ENCODE measurements at regions not wholly inside any gene's neighbourhood (a gene's known extent, or its start where the extent isn't known, plus 50 kb on each side); places are given as distances from the start of the nearest gene placed in this dataset.

DNA sequence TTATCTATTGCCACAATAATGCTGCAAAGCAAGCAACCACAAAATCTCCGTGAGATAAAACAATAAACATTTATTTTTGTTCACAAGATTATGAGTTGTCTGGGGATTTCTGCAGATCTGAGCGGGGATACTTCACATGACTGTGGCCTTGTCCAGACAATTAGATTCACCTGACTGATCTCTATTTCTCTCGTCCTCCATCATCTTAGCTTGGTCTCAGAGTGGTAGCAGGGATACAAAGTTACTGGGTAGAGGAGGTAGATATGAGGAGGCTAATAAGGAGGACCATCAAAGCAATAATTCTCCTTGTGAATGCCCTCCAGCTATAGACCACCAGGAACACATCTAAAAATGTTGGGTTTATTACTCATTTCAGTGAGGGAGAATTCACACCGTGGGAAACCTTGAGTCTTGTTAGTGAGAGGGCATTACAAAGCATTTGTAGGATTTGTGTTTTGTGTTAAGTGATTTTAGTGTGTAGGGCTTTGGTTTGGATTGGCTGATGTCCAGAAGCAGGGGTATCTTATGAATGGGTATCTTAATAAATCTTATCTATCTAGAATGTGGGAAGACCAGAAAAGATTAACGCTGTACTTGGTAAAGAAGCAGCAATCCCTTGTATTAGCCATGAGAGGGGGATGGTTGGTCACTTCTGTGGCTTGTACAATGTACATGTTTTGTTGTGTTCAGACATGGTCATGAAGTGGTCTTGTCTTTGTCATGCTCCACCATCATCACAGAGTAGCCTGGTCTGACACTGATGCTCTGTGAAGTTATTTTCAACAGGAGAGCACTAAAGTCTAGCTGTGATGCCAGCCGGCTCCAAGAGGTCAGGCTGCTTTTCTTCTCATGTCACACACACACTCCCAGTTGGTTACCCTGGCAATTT is 287.6 kb upstream of the STT3B start:
- no peak overlapping the region for H3K4me3 ChIP-seq (ENCODE audit: low read length)
- no peak for TF ChIP-seq ZNF274 (IDR thresholded peaks at IDR 0.05; ENCODE audit: low read depth, low read length)

- no peak overlapping the region for H3K4me3 ChIP-seq (ENCODE audit: low read length)
- TF ChIP-seq ZNF274 (IDR thresholded peaks at IDR 0.05; ENCODE audit: low read depth, low read length): no peak
These were observed 286.2 kb upstream of the STT3B start for GRCh38 chr3:31246293-31247062.

- H3K4me3 ChIP-seq (ENCODE audit: low read length): no peak overlapping the region
- TF ChIP-seq ZNF274 (IDR thresholded peaks at IDR 0.05; ENCODE audit: low read depth, low read length): no peak
These were observed 285.7 kb upstream of the STT3B start for GRCh38 chr3:31247063-31247447.

DNA sequence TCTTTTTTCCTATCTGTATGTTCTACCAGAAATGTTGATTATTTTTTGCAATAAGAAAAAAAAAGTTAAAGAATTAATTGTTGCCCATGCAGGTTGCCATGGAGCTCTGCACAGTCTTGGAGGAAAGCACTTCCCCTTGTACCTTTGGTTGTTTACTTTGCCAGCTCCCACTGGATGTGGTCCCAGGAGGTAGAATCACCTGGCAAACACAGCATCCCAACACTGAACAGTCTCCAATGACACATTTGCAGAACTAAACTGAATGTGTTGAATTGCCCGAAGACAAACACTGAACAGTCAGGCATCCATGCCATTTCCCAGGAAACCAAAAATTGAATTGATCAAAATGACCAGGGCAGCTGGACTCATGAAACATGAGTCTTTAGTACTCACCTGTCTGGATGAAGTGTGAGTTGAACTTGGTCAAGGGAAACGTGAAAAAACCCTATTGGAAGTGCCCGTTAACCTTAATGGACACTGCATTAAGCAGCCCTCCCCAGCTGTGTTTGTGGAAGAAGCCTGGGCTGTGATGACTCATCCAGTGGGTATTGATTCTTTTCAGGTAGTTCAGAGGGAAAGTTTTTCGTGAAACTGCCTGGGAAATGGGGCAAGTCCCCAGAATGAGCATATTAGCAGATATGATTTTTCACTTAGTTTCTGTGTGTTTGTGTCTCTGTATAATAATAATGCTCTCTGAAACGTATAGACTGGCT is 284.7 kb upstream of the STT3B start:
- peak overlapping the region; percentile 43 for H3K4me3 ChIP-seq (ENCODE audit: low read length)
- no peak for TF ChIP-seq ZNF274 (IDR thresholded peaks at IDR 0.05; ENCODE audit: low read depth, low read length)

DNA sequence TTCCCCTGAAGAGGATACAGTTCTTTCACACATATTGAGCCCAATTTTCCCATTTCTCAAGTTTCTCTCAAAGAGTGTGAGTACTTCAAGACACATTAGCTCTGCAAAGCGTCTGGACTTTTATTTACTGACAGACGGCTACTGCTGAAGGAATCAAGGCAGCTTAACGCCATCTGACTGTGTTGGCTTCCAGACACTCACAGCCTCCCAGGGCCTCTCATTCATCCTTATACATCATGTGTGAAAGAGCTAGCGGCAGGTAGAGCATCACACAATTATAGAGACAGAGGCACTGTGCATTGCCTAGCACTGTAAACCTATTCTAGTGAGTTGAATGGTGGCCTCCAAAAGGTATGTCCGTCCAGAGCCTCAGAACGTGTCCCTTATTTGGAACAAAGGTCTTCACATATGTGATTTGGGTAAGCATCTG is 284.1 kb upstream of the STT3B start:
- peak overlapping the region; percentile 16; the same call in 1 of the 2 replicates for H3K4me3 ChIP-seq (ENCODE audit: low read length)
- no peak for TF ChIP-seq ZNF274 (IDR thresholded peaks at IDR 0.05; ENCODE audit: low read depth, low read length)

DNA sequence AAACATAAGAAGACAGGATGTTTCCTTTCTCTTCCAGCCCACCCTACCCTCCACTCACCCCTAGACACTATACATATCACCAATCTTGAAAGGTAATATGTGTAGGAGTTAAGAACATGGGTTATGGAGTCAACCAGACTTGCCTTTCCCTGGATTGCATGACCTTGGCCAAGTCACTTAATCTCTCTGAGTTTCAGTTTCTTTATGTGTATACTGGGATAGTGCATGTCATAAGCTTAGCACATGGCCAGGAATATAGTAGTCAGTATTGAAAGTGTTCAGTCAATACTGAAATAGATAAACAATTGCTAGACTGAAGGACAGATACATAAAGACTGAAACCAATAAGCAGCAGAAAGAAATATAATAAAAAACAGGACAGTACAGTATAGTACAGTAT is 283.2 kb upstream of the STT3B start:
- H3K4me3 ChIP-seq (ENCODE audit: low read length): no peak overlapping the region
- TF ChIP-seq ZNF274 (IDR thresholded peaks at IDR 0.05; ENCODE audit: low read depth, low read length): no peak

DNA sequence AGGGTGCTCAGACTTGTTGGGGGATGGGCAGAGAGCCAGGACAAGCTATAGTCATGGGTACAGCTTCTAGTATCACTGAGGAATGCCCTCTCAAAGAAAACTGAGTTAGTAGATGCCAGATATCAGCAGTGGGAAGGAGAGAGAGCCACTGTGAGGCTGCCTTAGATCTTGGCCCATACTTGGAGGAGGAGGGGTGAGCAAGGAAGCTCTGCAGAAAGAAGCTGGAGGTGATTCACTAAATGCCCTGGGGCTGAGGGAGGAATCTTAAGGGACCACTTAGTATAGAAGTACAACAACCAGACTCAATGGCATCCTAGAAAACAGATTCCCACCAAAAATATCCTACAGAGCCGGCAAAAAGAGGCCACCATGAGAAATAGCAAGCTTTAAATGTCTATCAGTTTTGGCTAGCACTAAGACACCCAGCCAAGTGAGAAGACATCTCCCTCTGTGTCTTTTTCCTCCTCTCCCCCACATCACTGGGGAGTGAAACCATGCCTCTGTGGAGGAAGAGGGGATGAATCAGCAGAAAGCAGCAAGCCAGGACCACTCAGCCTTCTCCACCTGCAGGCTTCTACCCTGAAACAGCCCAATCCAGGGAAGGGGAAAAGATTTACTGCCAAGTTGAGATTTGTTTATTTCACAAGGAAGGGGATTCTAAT is 282.5 kb upstream of the STT3B start:
- TF ChIP-seq ZNF274 (IDR thresholded peaks at IDR 0.05; ENCODE audit: low read depth, low read length): no peak
- H3K4me3 ChIP-seq (ENCODE audit: low read length): no peak overlapping the region

DNA sequence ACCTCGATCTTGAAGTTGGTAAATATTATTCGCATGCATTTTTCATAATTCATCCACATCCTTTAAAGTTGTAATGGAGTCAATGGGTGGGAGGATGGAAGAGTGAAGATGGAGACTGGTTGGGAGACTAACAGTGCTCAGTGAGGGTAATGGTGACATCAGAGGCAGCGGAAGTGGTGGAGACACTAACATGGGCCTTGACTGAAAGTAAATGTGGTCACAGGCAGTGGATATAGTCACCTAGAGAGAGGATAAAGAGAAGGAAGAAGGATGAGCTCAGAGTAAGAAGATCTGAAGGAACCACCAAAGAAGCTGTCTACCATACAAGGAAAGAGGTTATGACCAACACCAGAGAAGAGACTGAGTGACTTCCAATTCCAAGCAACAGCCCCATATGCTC is 281.6 kb upstream of the STT3B start:
- no peak overlapping the region for H3K4me3 ChIP-seq (ENCODE audit: low read length)
- TF ChIP-seq ZNF274 (IDR thresholded peaks at IDR 0.05; ENCODE audit: low read depth, low read length): no peak

DNA sequence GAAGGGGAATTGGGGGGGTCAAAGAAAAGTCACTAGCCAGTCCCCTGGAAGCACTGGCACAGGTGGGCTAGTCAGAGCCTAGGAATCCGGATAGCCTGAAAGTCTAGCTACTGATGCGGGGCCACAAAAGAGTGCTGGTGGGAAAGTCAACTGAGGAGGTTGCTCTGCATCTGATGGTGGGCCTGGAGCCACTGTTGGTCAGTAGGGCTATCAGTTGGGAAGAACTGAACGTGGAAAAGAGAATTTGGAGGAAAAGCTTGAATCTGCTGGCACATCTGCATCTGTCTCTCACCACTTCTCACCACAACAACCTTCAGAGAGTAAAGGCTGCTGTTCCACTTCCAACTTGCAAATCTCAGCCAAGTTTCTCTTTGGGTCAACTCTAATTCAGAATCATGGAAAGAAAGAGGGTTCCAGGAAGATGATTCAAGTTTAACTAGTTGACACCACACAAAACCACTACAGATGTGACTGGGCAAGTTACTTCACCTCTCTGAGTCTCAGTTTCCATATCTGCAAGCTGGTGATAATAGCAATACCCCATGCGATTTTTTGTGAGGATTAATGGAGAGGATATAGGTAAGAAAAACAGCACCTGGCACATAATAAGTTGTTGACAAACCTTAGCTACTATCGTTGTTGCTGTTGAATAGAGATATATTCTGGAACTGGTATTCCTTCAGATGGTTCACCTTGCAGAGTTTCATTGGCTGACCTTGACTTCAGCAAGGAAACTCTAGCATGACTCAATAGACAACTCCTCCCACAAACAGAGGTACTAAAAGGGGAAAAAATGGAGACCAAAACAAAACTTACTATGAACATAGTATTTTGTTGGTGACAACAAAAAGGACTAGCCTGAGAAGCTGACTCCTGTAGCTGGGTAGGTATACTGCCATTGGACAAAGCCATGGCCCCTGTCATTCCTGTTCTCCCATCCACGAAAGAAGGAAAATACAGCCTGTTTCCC is 280.2 kb upstream of the STT3B start:
- no peak for TF ChIP-seq ZNF274 (IDR thresholded peaks at IDR 0.05; ENCODE audit: low read depth, low read length)

DNA sequence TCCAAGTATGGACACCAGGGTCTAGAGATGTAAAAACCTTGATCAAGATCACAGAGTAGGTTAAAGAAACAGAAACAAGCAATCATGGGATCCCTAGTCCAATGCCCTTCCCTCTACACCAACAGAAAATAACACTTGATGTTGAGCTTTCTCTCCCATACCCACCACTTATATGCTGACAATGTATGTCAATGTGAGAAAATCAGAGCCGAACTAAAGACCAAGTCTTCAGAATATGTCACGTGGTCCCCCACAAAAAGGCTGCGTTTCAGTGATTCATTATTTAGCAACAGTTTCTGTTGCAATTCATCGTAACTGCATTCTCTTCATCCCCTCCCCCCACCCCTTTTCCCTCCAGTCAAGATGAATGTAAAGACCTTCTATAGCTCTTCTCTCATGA is 278.9 kb upstream of the STT3B start:
- H3K4me3 ChIP-seq (ENCODE audit: low read length): no peak overlapping the region
- TF ChIP-seq ZNF274 (IDR thresholded peaks at IDR 0.05; ENCODE audit: low read depth, low read length): no peak

More for the DNA sequence above, 280.2 kb upstream of the STT3B start:
- no peak overlapping the region for H3K4me3 ChIP-seq (ENCODE audit: low read length)

GRCh38 chr3:31254483-31254882 is 278.2 kb upstream of the STT3B start:
- TF ChIP-seq ZNF274 (IDR thresholded peaks at IDR 0.05; ENCODE audit: low read depth, low read length): no peak
- no peak overlapping the region for H3K4me3 ChIP-seq (ENCODE audit: low read length)

- no peak for TF ChIP-seq ZNF274 (IDR thresholded peaks at IDR 0.05; ENCODE audit: low read depth, low read length)
- no peak overlapping the region for H3K4me3 ChIP-seq (ENCODE audit: low read length)
These were observed 277.6 kb upstream of the STT3B start for GRCh38 chr3:31255007-31255581.
